Breast epithelium (tissue), 3 donors: ENCODE measurements at regions not wholly inside any gene's neighbourhood (a gene's known extent, or its start where the extent isn't known, plus 50 kb on each side); places are given as distances from the start of the nearest gene placed in this dataset.

Experiments used
- POLR2A ChIP-seq: fragments of 450-650 bp; IDR thresholded peaks from one replicate; pipeline ENCODE4 v1.6.1; 2016; ENCODE audit warnings: antibody characterized with exemption, mild to moderate bottlenecking, moderate library complexity
- POLR2AphosphoS5 ChIP-seq, 3 donors: sonication (generic); formaldehyde crosslinking; IDR thresholded peaks; one replicate each; pipeline ENCODE4 v1.6.1; 2017; ENCODE audit warnings: antibody characterized with exemption in 3 of 3
- TF ChIP-seq, protein P1 (sequence below), 3 donors: fragments of 450-650 bp; IDR thresholded peaks; one replicate each; pipeline ENCODE4 v1.5.1; 2016 to 2017; ENCODE audit warnings: antibody characterized with exemption in 3 of 3, mild to moderate bottlenecking in 3 of 3, moderate library complexity in 3 of 3

DNA sequence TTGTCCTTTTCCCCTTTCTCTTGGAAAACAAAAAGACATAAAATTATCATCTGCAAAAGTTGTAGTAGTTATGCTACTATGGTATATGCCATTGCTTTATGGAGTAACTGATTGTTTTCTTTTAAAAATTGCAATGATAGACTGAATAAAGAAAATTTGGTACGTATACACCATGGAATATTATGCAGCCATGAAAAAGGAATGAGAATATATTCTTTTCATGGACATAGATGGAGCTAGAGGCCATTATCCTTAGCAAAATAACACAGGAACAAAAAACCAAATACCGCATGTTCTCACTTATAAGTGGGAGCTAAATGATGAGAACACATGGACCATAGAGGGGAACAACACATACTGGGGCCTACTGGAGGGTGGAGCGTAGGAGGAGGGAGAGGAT lies 538.8 kb downstream of the PLXDC2 start:
- TF ChIP-seq, protein P1, sequence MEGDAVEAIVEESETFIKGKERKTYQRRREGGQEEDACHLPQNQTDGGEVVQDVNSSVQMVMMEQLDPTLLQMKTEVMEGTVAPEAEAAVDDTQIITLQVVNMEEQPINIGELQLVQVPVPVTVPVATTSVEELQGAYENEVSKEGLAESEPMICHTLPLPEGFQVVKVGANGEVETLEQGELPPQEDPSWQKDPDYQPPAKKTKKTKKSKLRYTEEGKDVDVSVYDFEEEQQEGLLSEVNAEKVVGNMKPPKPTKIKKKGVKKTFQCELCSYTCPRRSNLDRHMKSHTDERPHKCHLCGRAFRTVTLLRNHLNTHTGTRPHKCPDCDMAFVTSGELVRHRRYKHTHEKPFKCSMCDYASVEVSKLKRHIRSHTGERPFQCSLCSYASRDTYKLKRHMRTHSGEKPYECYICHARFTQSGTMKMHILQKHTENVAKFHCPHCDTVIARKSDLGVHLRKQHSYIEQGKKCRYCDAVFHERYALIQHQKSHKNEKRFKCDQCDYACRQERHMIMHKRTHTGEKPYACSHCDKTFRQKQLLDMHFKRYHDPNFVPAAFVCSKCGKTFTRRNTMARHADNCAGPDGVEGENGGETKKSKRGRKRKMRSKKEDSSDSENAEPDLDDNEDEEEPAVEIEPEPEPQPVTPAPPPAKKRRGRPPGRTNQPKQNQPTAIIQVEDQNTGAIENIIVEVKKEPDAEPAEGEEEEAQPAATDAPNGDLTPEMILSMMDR (IDR thresholded peaks at IDR 0.05), result no peak
- TF ChIP-seq POLR2A, result no peak
- no peak for TF ChIP-seq POLR2AphosphoS5 (IDR thresholded peaks at IDR 0.05)
